ENCODE measurements at regions not wholly inside any gene's neighbourhood (a gene's known extent, or its start where the extent isn't known, plus 50 kb on each side); places are given as distances from the start of the nearest gene placed in this dataset.

DNA sequence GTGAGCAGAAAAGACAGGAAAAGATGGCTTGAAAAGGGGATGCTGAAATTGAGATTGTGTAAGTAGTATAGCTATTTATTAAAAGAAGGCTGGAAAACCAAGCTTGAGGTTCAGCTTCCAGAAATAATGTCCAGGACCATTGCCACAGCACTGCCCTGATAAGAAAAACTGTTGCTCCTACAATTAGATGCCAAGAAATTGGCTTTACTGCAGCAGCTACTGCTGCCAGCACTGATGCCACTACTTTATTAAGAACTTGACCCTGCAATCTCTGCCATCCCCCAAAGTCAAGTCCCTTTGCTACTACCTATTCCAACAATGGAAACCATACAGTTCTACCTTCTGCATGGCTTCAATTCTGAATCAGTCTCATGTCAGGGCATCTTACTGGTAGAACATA, 130.0 kb upstream of the VAMP7 start:
- H4K20me1 ChIP-seq (ENCODE audit: insufficient read depth, low read length), result no peaks in the 10 kb centered on the region
- H3K36me3 Mint-ChIP-seq (ENCODE audit: low read depth, unreplicated experiment), result no peaks in the 10 kb centered on the region
- H3K9me3 Mint-ChIP-seq (ENCODE audit: unreplicated experiment), result peaks cover 2% of the 10 kb centered on the region
- H3K4me1 Mint-ChIP-seq (ENCODE audit: low read depth, unreplicated experiment), result no peaks in the 10 kb centered on the region
- TF ChIP-seq, protein P1, sequence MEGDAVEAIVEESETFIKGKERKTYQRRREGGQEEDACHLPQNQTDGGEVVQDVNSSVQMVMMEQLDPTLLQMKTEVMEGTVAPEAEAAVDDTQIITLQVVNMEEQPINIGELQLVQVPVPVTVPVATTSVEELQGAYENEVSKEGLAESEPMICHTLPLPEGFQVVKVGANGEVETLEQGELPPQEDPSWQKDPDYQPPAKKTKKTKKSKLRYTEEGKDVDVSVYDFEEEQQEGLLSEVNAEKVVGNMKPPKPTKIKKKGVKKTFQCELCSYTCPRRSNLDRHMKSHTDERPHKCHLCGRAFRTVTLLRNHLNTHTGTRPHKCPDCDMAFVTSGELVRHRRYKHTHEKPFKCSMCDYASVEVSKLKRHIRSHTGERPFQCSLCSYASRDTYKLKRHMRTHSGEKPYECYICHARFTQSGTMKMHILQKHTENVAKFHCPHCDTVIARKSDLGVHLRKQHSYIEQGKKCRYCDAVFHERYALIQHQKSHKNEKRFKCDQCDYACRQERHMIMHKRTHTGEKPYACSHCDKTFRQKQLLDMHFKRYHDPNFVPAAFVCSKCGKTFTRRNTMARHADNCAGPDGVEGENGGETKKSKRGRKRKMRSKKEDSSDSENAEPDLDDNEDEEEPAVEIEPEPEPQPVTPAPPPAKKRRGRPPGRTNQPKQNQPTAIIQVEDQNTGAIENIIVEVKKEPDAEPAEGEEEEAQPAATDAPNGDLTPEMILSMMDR (IDR thresholded peaks at IDR 0.05; ENCODE audit: insufficient read depth, low read depth, low read length), result no peak
- no peak for TF ChIP-seq EZH2 (IDR thresholded peaks at IDR 0.05; ENCODE audit: insufficient read depth, low read length)
- no peak overlapping the region for H3K4me3 Mint-ChIP-seq (ENCODE audit: unreplicated experiment)
- H2AFZ ChIP-seq (ENCODE audit: low read depth, low read length), result no peak overlapping the region
- no peaks in the 10 kb centered on the region for H3K79me2 ChIP-seq (ENCODE audit: insufficient read depth, low read length)
- H3K4me3 ChIP-seq (ENCODE audit: insufficient read depth, low read depth, low read length), result no peak overlapping the region
- H3K27ac ChIP-seq (ENCODE audit: low read depth, low read length), result no peak overlapping the region
- DNase-seq (ENCODE audit: low read depth), result no peak
- no peaks in the 10 kb centered on the region for H3K27me3 Mint-ChIP-seq (ENCODE audit: low read depth, unreplicated experiment)
- H3K27ac Mint-ChIP-seq (ENCODE audit: unreplicated experiment), result no peak overlapping the region
- H3K9me3 ChIP-seq (ENCODE audit: insufficient read depth, low read depth, low read length), result no peaks in the 10 kb centered on the region
- H3K36me3 ChIP-seq (ENCODE audit: insufficient read depth, low read length), result no peaks in the 10 kb centered on the region
- H3K4me2 ChIP-seq (ENCODE audit: low read length), result no peak overlapping the region
- FAIRE-seq, result no peak
- no peaks in the 10 kb centered on the region for H3K4me1 ChIP-seq (ENCODE audit: insufficient read depth, low read length)
- H3K27me3 ChIP-seq (ENCODE audit: insufficient read depth, low read length), result no peaks in the 10 kb centered on the region
- no peak overlapping the region for H3K9ac ChIP-seq (ENCODE audit: low read length)

DNA sequence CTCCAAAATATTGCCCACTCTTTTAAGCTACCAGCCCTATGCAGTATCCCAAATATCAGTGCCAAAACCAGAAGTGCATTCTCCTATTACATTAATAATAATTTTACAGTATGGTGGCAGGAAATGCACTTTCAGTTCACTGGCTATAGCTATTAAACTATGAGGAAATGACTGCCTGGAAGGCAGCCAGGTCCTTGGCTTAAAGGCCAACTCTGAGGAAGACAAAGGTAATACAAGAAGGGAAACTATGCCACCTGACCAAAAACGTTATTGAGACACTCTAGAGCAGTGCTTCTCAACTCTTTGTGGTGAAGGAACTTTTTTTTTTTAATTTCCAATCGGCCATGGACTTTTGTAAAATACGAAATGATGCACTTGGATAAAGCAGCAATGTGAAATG, 133.6 kb upstream of the VAMP7 start:
- H4K20me1 ChIP-seq (ENCODE audit: insufficient read depth, low read length), result no peaks in the 10 kb centered on the region
- DNase-seq (ENCODE audit: low read depth) (no peak), FAIRE-seq (no peak)
- Mint-ChIP-seq H3K4me3 (ENCODE audit: unreplicated experiment) (no peak overlapping the region), H3K4me1 (ENCODE audit: low read depth, unreplicated experiment) (no peaks in the 10 kb centered on the region), H3K27ac (ENCODE audit: unreplicated experiment) (no peak overlapping the region), H3K36me3 (ENCODE audit: low read depth, unreplicated experiment) (no peaks in the 10 kb centered on the region), H3K9me3 (ENCODE audit: unreplicated experiment) (peaks cover 2% of the 10 kb centered on the region), H3K27me3 (ENCODE audit: low read depth, unreplicated experiment) (no peaks in the 10 kb centered on the region)
- no peak overlapping the region for H3K9ac ChIP-seq (ENCODE audit: low read length)
- no peak overlapping the region for H3K4me3 ChIP-seq (ENCODE audit: insufficient read depth, low read depth, low read length)
- TF ChIP-seq, protein P1 (IDR thresholded peaks at IDR 0.05; ENCODE audit: insufficient read depth, low read depth, low read length), result no peak
- no peak for TF ChIP-seq EZH2 (IDR thresholded peaks at IDR 0.05; ENCODE audit: insufficient read depth, low read length)
- no peak overlapping the region for H3K27ac ChIP-seq (ENCODE audit: low read depth, low read length)
- no peaks in the 10 kb centered on the region for H3K79me2 ChIP-seq (ENCODE audit: insufficient read depth, low read length)
- no peaks in the 10 kb centered on the region for H3K4me1 ChIP-seq (ENCODE audit: insufficient read depth, low read length)
- no peak overlapping the region for H2AFZ ChIP-seq (ENCODE audit: low read depth, low read length)
- H3K27me3 ChIP-seq (ENCODE audit: insufficient read depth, low read length), result no peaks in the 10 kb centered on the region
- H3K4me2 ChIP-seq (ENCODE audit: low read length), result no peak overlapping the region
- H3K36me3 ChIP-seq (ENCODE audit: insufficient read depth, low read length), result no peaks in the 10 kb centered on the region
- H3K9me3 ChIP-seq (ENCODE audit: insufficient read depth, low read depth, low read length), result no peaks in the 10 kb centered on the region

DNA sequence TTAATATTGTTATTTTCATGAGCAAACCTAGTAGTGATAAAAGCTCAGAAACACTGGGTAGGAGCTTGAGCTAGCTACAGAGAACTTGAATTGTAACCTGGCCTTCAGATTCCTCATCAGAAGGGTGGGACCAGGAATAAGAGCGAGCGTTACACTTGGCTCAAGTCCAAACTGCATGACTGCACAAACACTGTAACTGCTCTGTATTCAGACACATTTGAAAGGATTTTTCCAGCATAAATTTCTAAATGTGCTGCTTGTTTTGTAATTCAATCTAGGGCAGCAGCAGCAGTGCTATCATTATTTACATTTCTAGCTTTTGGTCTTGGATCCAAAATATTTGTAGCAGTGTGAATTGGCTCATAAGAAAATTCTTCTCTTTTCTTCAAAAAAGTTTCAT, 133.0 kb upstream of the TMLHE start:
- no peaks in the 10 kb centered on the region for H4K20me1 ChIP-seq (ENCODE audit: insufficient read depth, low read length)
- Mint-ChIP-seq H3K27ac (ENCODE audit: unreplicated experiment) (no peak overlapping the region), H3K4me1 (ENCODE audit: low read depth, unreplicated experiment) (no peaks in the 10 kb centered on the region), H3K27me3 (ENCODE audit: low read depth, unreplicated experiment) (no peaks in the 10 kb centered on the region), H3K9me3 (ENCODE audit: unreplicated experiment) (peaks cover 4% of the 10 kb centered on the region), H3K36me3 (ENCODE audit: low read depth, unreplicated experiment) (no peaks in the 10 kb centered on the region), H3K4me3 (ENCODE audit: unreplicated experiment) (no peak overlapping the region)
- no peaks in the 10 kb centered on the region for H3K4me1 ChIP-seq (ENCODE audit: insufficient read depth, low read length)
- H3K9ac ChIP-seq (ENCODE audit: low read length), result no peak overlapping the region
- no peak for FAIRE-seq
- no peak overlapping the region for H3K4me3 ChIP-seq (ENCODE audit: insufficient read depth, low read depth, low read length)
- TF ChIP-seq EZH2 (IDR thresholded peaks at IDR 0.05; ENCODE audit: insufficient read depth, low read length), result no peak
- DNase-seq (ENCODE audit: low read depth), result no peak
- H3K9me3 ChIP-seq (ENCODE audit: insufficient read depth, low read depth, low read length), result peaks cover 3% of the 10 kb centered on the region
- no peaks in the 10 kb centered on the region for H3K27me3 ChIP-seq (ENCODE audit: insufficient read depth, low read length)
- H3K79me2 ChIP-seq (ENCODE audit: insufficient read depth, low read length), result no peaks in the 10 kb centered on the region
- no peak overlapping the region for H2AFZ ChIP-seq (ENCODE audit: low read depth, low read length)
- H3K27ac ChIP-seq (ENCODE audit: low read depth, low read length), result no peak overlapping the region
- H3K4me2 ChIP-seq (ENCODE audit: low read length), result no peak overlapping the region
- no peaks in the 10 kb centered on the region for H3K36me3 ChIP-seq (ENCODE audit: insufficient read depth, low read length)

Measured in astrocyte (in vitro differentiated cells and primary cell).